GM21825 (cell line): ENCODE measurements at regions not wholly inside any gene's neighbourhood (a gene's known extent, or its start where the extent isn't known, plus 50 kb on each side); places are given as distances from the start of the nearest gene placed in this dataset.
"Not testable (repeated sequence)": the region's sequence is repeated elsewhere in the genome, so short reads cannot be mapped to it uniquely, and the experiment has no call there.

Source experiments
- ATAC-seq: cut with Tn5 transposase; IDR thresholded peaks from one replicate; pipeline ENCODE4 v1.9.1; 2021; ENCODE audit warnings: mild to moderate bottlenecking, moderate library complexity; ENCODE audit not compliant: unreplicated experiment

DNA sequence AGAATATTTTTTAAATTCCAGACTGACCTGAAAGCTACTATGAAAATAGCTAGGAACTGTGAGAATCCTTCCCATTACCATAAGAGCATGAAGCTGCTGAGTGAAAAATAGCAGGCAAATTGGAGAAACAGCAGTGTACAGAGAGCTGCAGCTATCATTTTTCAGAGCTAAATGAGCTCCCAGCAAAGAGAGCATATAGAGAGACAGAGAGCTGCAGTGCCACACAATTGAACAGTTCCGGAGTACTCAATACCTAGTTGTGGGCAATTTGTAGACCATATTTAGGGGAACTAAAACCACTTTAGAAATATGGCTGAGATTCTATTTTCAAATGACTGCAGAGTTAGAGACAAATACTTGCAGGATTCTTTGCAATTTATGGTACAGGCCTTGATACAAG, 645.3 kb downstream of the STK39 start:
- ATAC-seq = no peak

DNA sequence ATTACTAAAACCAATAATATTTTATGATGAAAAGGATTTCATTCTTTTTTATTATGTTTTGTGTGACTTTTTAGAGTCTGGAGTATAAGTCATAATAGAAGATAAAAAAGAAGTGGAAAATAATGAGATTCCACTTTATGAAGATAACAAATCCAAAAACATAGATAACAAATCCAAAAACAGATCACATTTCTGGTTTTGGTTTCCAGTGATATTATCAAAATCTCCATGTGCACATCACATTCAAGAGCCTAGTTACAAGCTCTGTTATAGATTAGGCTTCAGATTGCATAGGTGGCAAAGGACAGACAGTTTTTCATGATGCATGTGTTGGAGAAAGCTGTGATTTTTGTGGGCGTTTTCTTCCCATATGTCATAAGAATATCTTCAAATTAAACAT, 648.2 kb downstream of the STK39 start:
- no peak for ATAC-seq

DNA sequence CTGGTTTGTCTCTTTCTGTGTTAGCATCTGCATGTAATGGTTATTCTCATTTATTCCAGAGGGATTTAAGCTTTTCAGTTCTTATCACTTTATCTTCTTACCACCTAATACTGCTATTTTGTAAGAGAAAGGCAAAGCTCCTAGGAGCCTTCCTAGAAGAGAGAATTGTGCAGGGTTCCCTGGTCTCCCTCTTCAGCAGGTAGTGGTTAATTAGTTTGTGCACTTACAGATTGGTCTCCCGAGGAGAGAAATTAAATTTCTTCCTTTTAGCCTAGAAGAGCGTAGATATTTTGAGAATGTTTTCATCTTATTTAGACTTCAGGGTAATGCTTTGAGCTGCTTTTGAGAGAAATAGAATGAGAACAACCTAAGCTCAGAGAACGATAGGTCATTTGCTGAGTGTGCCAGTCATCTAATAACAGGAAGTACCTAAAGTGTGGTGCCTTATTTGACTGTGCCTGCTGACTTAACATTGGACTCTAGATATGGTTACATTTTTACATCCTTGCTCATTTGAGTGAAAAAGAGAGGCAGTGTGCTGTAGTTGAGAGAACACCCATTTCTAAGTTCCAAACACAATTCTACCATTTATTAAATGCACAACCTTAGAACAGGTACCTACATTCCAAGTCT, 651.4 kb downstream of the STK39 start:
- ATAC-seq = peak; percentile 72

GRCh38 chr2:167595021-167595420, 652.4 kb downstream of the STK39 start:
- ATAC-seq = no peak

- ATAC-seq = no peak
Measured at GRCh38 chr2:167592441-167592840, 655.0 kb downstream of the STK39 start.

GRCh38 chr2:167582619-167583018, 664.8 kb downstream of the STK39 start:
- no peak for ATAC-seq

DNA sequence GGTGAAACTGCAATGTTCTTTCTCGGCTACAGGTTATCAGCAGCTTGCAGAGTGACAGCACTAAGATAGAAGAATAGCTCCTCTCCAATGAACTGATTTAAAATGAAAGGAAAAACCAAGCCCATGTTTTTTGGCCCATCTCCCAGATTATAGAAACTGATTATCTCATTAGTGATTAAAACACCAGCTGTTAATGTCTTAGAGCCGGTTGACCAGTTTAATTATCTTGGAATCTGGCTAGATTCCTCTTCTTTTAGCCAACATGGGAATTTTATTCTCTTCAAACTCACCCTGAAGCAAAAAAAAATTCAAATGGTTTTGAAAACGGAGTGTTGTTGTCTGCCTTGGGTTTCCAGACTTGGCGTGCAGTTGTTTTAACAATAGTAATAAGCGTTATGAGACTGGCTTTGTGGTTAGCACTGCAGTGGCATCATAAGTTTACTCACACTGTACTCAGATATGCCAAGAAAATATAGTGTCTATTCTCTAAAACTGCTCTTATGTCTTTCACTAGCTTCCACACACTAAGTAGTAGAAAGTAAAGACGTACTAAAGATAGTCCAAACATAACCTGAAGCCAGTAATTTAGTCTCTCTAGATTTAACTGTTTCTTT, 665.3 kb downstream of the STK39 start:
- no peak for ATAC-seq

- no peak for ATAC-seq
Measured at GRCh38 chr2:167579826-167580225, 667.6 kb downstream of the STK39 start.

DNA sequence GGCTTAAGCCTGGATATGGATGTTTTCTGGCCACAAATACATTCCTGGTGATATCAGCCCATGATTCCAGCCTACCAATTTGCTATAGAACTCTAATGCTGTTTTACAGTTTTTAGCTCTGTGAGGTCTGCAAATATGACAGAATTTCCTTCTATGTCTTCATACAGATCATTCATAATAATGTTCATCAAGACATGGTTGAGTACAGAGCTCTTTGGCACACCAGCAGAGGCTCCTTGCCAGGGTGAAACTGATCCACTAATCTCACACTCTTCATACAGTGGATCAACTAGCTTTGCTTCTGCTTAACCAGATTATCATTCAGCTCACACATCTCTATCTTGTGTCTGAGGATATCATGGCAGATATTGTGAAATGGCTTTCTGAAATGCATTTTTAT, 672.1 kb downstream of the STK39 start:
- ATAC-seq = no peak

- ATAC-seq = no peak
Measured at GRCh38 chr2:167572883-167573619, 674.3 kb downstream of the STK39 start.

- ATAC-seq = no peak
Measured at GRCh38 chr2:167570370-167570769, 677.0 kb downstream of the STK39 start.

GRCh38 chr2:167563885-167564619, 675.8 kb downstream of the XIRP2 start:
- ATAC-seq = not testable (repeated sequence)

DNA sequence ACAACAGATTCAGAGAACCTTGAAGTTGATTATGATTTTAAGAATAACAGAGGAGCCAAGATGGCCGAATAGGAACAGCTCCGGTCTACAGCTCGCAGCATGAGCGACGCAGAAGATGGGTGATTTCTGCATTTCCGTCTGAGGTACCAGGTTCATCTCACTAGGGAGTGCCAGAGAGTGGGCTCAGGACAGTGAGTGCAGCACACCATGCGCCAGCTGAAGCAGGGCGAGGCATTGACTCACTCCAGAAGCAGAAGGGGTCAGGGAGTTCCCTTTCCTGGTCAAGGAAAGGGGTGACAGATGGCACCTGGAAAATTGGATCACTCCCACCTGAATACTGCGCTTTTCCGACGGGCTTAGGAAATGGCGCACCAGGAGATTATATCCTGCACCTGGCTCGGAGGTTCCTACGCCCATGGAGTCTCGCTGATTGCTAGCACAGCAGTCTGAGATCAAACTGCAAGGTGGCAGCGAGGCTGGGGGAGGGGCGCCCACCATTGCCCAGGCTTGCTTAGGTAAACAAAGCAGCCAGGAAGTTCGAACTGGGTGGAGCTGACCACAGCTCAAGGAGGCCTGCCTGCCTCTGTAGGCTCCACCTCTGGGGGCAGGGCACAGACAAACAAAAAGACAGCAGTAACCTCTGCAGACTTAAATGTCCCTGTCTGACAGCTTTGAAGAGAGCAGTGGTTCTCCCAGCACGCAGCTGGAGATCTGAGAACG, 670.2 kb downstream of the XIRP2 start:
- ATAC-seq = not testable (repeated sequence)

DNA sequence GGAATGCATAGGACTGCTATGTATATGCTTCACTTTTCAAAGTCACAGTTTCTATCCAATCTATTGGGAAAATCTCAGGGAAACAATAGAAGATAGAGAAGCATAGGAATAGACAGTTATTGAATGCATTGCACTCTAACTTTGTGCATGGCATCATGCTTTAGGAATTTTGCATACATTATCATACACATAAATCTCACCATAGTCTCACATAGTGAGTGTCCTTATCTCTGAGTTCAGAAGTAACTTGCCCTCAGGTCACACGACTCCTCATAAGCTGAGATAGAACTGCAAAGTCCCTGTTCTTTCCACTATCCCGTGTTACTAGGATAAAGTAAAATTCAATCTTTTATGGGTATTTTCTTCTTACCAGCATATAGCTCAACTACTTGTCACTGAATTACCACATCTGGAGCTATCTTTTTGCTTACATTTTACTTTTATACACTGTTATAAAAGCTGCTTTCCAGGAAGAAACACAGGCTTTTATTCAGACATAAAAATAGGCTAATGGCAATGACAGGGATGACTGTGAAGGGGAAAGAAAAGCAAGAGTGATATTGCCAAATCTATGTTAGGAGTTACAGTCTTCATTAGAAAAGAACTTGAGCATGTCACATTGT, 666.9 kb downstream of the XIRP2 start:
- ATAC-seq = no peak

GRCh38 chr2:167553635-167554034, 665.4 kb downstream of the XIRP2 start:
- ATAC-seq = no peak

DNA sequence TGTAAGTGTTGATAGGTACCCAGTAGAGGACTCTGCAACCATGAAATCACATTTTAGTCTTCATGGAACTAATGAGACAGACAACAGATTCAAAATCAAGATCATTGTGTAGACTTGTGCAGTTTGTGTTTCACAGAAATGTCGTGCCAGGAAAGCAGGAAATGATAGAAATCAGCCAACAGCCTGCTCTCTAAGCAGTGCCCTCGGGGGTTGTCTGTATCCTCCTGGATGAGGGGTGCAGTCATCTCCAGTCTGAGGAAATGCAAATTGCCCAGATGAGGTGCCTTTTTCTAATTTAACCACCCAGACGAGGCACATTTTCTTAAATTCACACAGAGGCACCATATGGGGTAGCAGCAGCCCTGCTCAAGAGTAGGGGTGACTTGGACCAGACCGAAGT, 663.1 kb downstream of the XIRP2 start:
- ATAC-seq = no peak

DNA sequence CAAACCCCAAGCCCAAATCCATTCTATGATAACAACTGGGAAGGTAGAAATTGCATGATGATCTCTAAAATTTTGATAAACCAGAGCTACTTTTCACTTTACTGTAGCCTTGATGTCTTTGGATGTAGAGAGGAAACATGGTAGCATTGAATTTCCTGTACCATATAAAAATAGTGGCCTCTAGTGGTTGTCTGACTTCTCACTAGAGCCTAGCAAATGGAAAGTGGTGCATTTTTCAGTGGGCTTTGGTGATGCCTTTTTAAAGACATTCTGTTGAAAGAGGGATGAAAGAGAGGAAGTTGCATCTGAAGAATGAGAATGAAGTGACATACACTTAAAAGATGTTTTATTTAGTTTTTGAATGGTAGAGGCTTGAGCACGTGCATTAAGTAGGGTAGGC, 662.2 kb downstream of the XIRP2 start:
- ATAC-seq = no peak

GRCh38 chr2:167548396-167548795, 660.1 kb downstream of the XIRP2 start:
- no peak for ATAC-seq

DNA sequence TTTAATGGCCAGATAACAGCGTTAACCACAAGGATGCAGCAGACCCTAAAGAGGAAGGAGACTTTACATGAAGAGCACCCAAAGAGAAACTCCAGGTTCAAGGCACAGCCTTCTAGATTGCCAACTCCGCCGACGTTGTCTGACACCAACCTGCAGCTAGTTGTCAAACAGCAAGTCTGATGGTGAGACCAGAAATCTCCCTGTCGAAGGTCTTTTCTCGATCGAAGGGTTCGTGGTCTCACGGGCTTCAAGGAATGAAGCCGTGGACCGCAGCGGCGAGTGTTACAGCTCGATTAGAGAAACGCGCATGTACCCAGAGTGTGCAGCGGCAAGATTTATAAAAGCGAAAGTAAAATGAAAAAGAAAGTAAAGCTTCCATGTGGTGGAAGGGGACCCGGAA, 656.3 kb downstream of the XIRP2 start:
- no peak for ATAC-seq

- ATAC-seq = no peak
Measured at GRCh38 chr2:167543721-167544120, 655.4 kb downstream of the XIRP2 start.
